Stimulated activated effector memory CD8-positive, alpha-beta T cell treated with anti-CD3 and anti-CD28 coated beads, Interleukin-12 subunit alpha, Interleukin-12 subunit beta, amount 100 ng/mL, for 72 hours (primary cell): ENCODE measurements at regions not wholly inside any gene's neighbourhood (a gene's known extent, or its start where the extent isn't known, plus 50 kb on each side); places are given as distances from the start of the nearest gene placed in this dataset.
A peak's percentile ranks its signal among the peaks of the same experiment; 100 is the strongest.

ENCODE experiments used
- ATAC-seq: fragments of 150-1000 bp; cut with Tn5 transposase; 2 replicates; pipeline ENCODE4 v1.10.0; 2021
- DNase-seq, 2 donors: peaks; one replicate each; pipeline ENCODE4 v3.0.0; 2021 to 2022; ENCODE audit warnings: low spot score in 2 of 2
- H3K27ac Mint-ChIP-seq: one replicate; pipeline ENCODE4 v1.8.0; 2022; ENCODE audit warnings: mild to moderate bottlenecking, mixed read lengths
- H3K36me3 Mint-ChIP-seq: one replicate; pipeline ENCODE4 v1.8.0; 2022; ENCODE audit warnings: mild to moderate bottlenecking, mixed read lengths
- H3K4me1 Mint-ChIP-seq: one replicate; pipeline ENCODE4 v1.8.0; 2022; ENCODE audit warnings: mixed read lengths
- H3K4me3 Mint-ChIP-seq: one replicate; pipeline ENCODE4 v1.8.0; 2022; ENCODE audit warnings: mild to moderate bottlenecking, mixed read lengths
- H3K9me3 Mint-ChIP-seq: one replicate; pipeline ENCODE4 v1.8.0; 2022; ENCODE audit warnings: mixed read lengths

DNA sequence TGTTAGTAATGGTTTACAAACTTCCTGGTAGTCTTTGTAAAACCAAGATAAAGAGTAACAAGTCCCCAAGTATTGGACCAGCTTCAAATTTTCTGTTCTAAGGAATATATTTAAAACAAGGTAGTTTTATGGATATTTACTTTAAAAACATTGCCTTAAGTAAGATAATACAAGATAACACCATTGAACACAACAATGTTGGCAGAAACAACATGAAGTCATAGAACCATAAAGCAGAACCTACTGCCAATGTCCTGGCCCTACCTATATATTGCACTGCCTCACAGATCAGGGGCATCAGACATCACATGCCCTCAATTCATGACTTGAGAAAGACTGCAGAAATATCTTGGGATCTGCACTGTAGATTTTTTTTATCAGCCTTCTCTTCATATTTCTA, 1176.2 kb downstream of the PCDH7 start:
- no peaks in the 10 kb centered on the region for H3K36me3 Mint-ChIP-seq
- H3K27ac Mint-ChIP-seq: no peak overlapping the region
- H3K4me3 Mint-ChIP-seq: no peak overlapping the region
- H3K9me3 Mint-ChIP-seq: peaks cover 12% of the 10 kb centered on the region
- no peaks in the 10 kb centered on the region for H3K4me1 Mint-ChIP-seq
- DNase-seq (no peak), ATAC-seq (no peak)

DNA sequence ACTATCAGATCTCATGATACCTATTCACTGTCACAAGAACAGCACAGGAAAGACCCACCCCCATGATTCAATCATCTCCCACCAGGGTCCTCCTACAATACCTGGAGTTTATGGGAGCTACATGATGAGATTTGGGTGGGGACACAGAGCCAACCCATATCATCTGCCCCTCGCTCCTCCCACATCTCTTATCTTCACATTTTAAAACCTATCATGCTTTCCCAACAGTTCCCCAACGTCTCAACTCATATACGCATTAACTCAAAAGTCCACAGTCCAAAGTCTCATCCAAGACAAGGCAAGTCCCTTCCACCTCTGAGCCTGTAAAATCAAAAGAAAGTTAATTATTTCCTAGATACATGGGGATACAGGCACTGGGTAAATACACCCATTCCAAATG, 1185.2 kb downstream of the PCDH7 start:
- no peak for ATAC-seq
- DNase-seq: no peak
- Mint-ChIP-seq H3K36me3 (no peaks in the 10 kb centered on the region), H3K4me3 (no peak overlapping the region), H3K4me1 (no peaks in the 10 kb centered on the region), H3K27ac (no peak overlapping the region), H3K9me3 (peaks cover 12% of the 10 kb centered on the region)

DNA sequence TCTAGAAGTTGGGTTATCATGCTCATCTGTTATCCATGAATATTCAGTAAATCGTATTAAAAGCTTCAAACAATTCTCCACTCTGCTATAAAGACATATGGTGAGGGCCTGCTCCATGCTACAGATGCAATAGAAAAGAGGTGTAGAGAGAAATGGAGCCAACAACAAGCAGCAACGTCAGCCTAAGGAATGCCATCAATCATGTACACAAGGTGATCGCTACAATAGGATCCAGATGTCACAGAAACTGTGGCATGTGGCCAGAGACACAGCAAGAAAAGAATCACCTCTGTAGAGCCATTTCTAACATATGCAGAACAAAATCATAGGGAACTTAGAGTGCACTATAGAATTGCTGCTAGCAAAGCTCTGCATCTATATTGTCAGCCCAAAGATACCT, 1188.1 kb downstream of the PCDH7 start:
- H3K9me3 Mint-ChIP-seq: peaks cover 11% of the 10 kb centered on the region
- no peaks in the 10 kb centered on the region for H3K4me1 Mint-ChIP-seq
- no peak overlapping the region for H3K27ac Mint-ChIP-seq
- ATAC-seq (no peak), DNase-seq (no peak)
- H3K36me3 Mint-ChIP-seq: no peaks in the 10 kb centered on the region
- no peak overlapping the region for H3K4me3 Mint-ChIP-seq

DNA sequence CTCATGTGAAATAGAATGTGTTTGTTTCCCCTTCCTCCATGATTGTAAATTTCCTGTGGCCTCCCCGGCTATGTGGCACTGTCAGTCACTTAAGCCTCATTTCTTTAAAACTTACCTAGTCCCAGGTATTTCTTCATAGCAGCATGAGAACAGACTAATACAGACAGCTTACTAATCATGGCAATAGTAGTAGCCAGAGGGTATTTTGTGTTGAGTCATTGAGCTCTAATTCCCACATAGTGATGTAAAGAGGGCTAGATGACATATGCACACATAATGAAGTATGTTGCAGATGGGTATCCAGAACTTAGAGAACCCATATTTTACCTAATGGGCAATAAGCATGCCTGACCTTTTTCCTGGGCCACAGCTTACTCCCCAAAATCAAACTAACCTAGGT, 1197.2 kb downstream of the PCDH7 start:
- no peak for ATAC-seq
- H3K27ac Mint-ChIP-seq: no peak overlapping the region
- peaks cover 18% of the 10 kb centered on the region for H3K9me3 Mint-ChIP-seq
- no peak for DNase-seq
- H3K4me1 Mint-ChIP-seq: no peaks in the 10 kb centered on the region
- no peak overlapping the region for H3K4me3 Mint-ChIP-seq
- H3K36me3 Mint-ChIP-seq: no peaks in the 10 kb centered on the region

DNA sequence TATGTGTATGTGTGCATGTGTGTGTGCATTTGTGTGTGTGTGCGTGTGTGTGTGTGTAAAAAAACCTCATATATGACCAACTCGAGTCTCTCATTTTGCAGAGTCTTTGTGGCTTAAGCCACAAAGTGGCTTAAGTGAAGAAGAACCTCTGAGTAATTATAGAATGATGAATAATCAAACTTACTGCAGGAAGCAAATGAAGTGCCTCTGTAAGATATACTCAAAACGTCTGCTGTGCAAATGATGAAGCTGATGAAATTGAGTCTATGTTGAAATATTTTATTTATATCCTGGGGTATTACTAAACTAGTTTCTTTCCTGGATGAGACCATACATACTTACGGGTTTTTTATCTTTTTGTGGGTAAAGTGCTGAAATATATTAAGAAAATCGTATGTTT, 1198.7 kb downstream of the PCDH7 start:
- Mint-ChIP-seq H3K36me3 (no peaks in the 10 kb centered on the region), H3K4me1 (no peaks in the 10 kb centered on the region), H3K27ac (no peak overlapping the region), H3K9me3 (peaks cover 18% of the 10 kb centered on the region), H3K4me3 (no peak overlapping the region)
- ATAC-seq (no peak), DNase-seq (no peak)

DNA sequence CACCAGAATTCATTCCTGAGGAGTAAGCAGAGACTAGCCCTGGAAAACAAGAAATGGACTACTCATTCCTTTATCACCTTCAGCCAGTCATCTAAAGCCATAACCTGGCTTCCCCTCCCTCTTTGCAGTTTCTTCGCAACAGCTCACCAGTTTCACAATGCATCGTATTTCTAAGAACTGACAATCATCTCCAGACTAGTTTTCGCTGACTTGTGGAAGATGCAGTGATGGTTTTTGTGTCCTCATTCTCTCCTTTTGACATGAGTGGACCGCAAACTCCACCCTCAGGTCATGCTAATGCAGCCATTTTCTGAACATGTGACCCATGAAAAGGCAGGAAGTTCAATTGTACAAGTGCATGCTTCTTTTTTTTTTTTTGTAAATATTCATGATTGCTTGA, 1203.5 kb downstream of the PCDH7 start:
- no peak overlapping the region for H3K27ac Mint-ChIP-seq
- H3K36me3 Mint-ChIP-seq: no peaks in the 10 kb centered on the region
- ATAC-seq (peak; percentile 72), DNase-seq (no peak)
- H3K4me3 Mint-ChIP-seq: no peak overlapping the region
- H3K9me3 Mint-ChIP-seq: peaks cover 12% of the 10 kb centered on the region
- no peaks in the 10 kb centered on the region for H3K4me1 Mint-ChIP-seq

DNA sequence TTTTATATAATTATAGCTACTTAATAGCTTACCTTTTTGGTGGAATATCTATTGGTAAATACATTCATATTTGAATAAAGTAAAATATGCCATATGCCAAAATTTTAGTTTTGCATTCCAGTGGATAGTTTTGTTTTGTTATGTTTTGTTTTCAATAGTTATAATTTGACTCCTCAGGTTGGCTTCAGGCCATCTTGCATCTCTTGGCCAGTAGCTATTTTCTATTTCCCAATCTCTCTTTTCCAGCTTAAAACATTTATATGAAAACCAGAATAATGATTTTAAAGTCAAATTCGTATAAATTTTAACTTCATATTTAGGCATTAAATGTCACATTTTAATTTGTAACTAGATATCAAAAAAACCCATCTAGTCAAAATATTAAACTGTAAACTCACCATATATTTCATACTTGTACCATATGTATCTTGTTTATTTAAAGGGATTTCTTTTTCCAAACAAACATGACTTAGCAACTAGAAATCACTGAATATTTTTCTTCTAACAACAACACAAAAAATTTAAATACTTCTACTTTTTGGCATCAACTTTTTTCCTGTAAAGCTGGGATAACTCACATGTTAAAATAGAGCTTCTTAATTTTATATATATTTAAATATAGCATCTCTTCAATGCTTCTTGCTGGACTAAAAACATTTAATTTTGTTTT, 1209.6 kb downstream of the PCDH7 start:
- no peak for ATAC-seq
- Mint-ChIP-seq H3K4me3 (no peak overlapping the region), H3K4me1 (no peaks in the 10 kb centered on the region), H3K36me3 (no peaks in the 10 kb centered on the region), H3K9me3 (peaks cover 5% of the 10 kb centered on the region), H3K27ac (no peak overlapping the region)
- no peak for DNase-seq

DNA sequence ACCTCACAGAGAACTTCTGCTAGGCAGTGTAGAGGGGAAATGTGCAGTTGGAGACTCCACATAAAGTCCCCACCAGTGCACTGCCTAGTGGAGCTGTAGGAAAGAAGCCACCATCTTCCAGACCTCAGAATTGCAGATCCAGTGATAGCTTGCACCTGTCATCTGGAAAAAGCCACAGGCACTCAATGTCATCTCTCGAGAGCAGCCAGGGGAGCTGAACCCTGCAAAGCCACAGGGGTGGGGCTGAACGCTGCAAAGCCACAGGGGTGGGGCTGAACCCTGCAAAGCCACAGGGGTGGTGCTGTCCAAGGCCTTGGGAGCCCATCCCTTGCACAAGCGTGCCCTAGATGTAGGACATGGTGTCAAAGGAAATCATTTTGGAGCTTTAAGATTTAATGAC, 1226.3 kb downstream of the PCDH7 start:
- Mint-ChIP-seq H3K9me3 (peaks cover 7% of the 10 kb centered on the region), H3K27ac (no peak overlapping the region), H3K4me3 (no peak overlapping the region), H3K4me1 (no peaks in the 10 kb centered on the region), H3K36me3 (no peaks in the 10 kb centered on the region)
- DNase-seq: no peak
- no peak for ATAC-seq

DNA sequence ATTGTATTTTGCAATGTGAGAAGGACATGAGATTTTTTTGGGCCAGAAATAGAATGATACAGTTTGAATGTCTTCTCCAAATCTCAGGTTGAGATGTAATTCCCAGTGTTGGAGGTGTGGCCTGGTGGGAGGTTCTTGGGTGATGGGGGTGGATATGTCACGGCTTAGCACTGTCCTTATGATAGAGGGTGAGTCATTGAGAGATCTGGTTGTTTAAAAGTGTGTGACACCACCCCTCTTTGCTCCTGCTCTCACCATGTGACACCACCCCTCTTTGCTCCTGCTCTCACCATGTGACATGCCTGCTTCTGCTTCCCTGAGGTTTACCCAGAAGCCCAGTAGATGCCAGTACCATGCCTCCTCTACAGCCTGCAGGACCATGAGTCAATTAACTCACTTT, 1226.9 kb downstream of the PCDH7 start:
- Mint-ChIP-seq H3K9me3 (peaks cover 7% of the 10 kb centered on the region), H3K4me3 (no peak overlapping the region), H3K36me3 (no peaks in the 10 kb centered on the region), H3K4me1 (no peaks in the 10 kb centered on the region), H3K27ac (no peak overlapping the region)
- DNase-seq: no peak
- no peak for ATAC-seq

DNA sequence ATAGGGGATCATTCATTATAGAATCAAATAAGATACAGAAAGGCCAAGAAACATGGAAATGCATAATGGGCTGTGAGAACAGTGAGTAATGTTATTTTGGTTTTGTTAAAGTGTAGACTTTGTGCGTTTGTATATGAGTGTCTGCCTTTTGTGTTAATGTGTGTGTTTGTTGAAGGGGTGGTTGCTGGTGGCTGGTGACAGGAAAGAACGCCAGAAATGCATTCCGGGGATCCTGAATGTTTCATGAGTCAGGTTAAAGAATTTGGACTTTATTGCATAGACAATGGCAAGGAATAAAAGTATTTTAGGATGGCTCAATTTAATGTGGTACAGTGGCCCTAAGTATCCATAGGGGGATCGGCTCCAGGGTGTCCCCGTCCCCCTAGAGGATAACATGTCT, 1228.9 kb downstream of the PCDH7 start:
- Mint-ChIP-seq H3K4me3 (no peak overlapping the region), H3K4me1 (no peaks in the 10 kb centered on the region), H3K36me3 (no peaks in the 10 kb centered on the region), H3K9me3 (peaks cover 5% of the 10 kb centered on the region), H3K27ac (no peak overlapping the region)
- ATAC-seq (no peak), DNase-seq (no peak)

DNA sequence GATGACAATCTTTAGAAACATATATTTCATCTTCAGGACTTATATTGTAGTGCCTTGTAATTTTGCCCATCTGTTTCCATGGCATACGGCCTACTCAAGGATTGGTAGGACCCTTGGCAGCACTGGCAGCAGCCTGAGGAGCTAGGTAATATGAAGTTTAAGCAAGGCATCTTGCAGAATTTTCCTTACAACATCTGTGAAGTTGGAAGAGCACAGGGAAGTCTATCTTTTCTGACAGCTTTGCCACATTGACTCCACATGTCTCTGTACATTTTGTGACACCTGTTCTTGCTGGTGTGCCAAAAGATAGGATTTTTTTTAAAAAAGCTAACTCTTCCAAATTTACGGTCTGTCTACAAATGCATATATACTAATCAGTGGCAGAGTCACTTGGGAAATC, 1235.2 kb downstream of the PCDH7 start:
- H3K27ac Mint-ChIP-seq: no peak overlapping the region
- peaks cover 18% of the 10 kb centered on the region for H3K9me3 Mint-ChIP-seq
- H3K4me1 Mint-ChIP-seq: no peaks in the 10 kb centered on the region
- no peak overlapping the region for H3K4me3 Mint-ChIP-seq
- DNase-seq (no peak), ATAC-seq (no peak)
- H3K36me3 Mint-ChIP-seq: no peaks in the 10 kb centered on the region

DNA sequence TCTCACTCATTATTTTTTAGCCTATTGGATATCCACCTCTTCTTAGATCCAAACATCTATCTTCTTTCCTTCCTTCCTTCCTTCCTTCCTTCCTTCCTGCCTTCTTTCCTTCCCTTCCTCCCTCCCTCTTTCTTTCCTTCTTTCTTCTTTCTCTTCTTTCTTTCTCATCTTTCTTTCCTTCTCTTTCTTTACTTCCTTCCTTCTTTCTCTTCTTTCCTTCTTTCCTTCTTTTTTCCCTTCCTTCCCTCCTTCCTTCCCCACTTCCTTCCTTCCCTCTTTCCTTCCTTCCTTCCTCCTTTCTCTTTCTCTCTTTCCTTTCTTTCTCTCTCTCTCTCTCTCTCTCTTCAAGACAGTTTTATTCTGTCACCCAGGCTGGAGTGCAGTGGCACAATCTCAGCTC, 1239.8 kb downstream of the PCDH7 start:
- no peak overlapping the region for H3K27ac Mint-ChIP-seq
- no peaks in the 10 kb centered on the region for H3K36me3 Mint-ChIP-seq
- DNase-seq: no peak
- no peak for ATAC-seq
- no peak overlapping the region for H3K4me3 Mint-ChIP-seq
- H3K4me1 Mint-ChIP-seq: no peaks in the 10 kb centered on the region
- peaks cover 25% of the 10 kb centered on the region for H3K9me3 Mint-ChIP-seq

DNA sequence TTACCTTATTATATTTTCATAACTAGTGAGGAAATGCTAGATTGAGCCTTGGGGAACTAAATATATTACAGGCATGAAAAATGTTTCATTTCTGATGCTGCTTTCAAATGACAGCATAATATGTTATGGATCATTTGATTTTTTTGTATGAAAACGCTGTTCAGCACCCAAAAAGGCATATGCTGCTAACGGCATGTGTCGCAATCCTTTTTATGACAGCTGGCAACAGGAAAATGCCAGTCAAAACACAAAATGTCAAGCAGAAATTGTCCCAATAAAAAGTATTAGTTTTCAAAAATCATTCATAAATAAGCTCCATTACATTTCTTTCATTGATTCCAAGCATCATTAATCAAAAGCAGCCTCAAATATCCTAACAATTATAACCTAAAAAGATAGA, 1244.5 kb downstream of the PCDH7 start:
- Mint-ChIP-seq H3K4me3 (no peak overlapping the region), H3K27ac (no peak overlapping the region), H3K36me3 (no peaks in the 10 kb centered on the region), H3K9me3 (peaks cover 18% of the 10 kb centered on the region), H3K4me1 (no peaks in the 10 kb centered on the region)
- no peak for DNase-seq
- no peak for ATAC-seq

DNA sequence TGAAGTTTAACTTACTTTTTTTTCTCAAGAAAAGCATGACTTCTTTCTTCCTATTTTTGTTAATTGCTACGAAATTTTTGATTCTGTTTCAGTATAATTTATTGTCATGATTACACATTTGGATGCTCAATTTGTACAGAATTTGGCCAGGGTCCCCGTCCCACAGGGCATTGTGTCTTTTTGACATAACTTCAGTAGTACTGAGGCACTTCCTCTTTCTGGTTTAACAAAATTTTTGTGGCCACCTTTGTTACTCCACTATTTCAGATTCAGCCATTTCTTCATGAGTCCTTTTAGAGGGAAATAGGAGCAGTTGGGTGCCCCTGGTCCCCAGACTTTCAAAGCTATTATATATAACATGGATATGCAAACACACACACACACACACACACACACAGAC, 1248.7 kb downstream of the PCDH7 start:
- Mint-ChIP-seq H3K4me1 (no peaks in the 10 kb centered on the region), H3K9me3 (peaks cover 8% of the 10 kb centered on the region), H3K36me3 (no peaks in the 10 kb centered on the region), H3K4me3 (no peak overlapping the region), H3K27ac (no peak overlapping the region)
- ATAC-seq (no peak), DNase-seq (no peak)

DNA sequence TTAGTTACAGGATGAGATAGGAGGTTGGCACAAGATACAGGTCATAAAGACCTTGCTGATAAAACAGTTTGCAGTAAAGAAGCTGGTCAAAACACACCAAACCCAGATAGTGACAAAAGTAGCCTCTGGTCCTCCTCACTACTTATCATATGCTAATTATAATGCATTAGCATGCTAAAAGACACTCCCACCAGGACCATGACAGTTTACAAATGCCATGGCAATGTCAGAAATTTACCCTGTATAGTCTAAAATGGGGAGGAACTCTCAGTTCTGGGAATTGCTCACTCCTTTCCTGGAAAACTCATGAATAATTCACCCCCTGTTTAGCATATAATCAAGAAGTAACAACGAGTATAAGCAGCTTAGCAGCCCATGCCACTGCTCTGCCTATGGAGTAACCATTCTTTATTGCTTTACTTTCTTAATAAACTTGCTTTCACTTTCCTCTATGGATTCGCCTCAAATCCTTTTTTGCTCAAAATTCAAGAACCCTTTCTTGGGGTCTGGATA, 1254.4 kb downstream of the PCDH7 start:
- Mint-ChIP-seq H3K27ac (no peak overlapping the region), H3K4me3 (no peak overlapping the region), H3K4me1 (no peaks in the 10 kb centered on the region), H3K36me3 (no peaks in the 10 kb centered on the region), H3K9me3 (peaks cover 16% of the 10 kb centered on the region)
- DNase-seq (no peak), ATAC-seq (no peak)

DNA sequence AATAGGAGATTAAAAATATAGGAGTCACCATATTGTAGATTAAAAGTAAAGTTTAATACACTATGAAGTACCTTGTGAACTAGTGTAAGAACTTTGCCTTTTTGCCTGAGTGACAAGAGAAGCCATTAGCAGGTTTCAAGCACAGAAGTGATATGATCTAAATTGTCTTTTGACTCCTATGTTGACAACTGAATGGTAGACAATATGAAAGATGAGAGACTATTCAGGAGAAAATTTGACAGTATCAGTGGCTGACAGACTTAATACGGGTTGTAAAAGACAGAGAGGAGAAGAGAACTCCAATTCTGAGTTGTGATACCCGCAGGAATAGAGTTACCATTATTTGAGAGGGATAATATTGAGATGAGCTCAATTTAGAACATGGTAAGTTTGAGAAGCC, 1259.8 kb downstream of the PCDH7 start:
- Mint-ChIP-seq H3K4me3 (no peak overlapping the region), H3K36me3 (no peaks in the 10 kb centered on the region), H3K4me1 (no peaks in the 10 kb centered on the region), H3K9me3 (peaks cover 10% of the 10 kb centered on the region), H3K27ac (no peak overlapping the region)
- no peak for DNase-seq
- ATAC-seq: no peak

DNA sequence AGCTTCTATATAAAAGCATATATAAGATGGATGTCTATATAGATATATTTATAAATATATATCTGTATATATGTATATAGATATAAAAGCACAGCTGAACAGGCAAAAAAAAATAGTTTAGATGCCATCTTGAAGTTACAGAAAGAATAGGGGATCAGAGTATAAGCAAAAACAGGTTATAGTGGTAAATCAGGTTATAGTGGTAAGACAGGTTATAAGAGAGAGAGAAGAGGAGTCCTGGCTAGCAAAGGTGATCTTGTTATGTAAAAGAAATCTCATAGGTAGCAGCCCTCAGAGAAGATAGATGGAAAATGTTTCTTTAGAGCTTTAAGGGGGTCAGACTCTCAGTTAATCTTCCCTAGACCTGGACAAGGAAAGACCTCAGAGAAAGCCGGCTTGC, 1263.1 kb downstream of the PCDH7 start:
- H3K9me3 Mint-ChIP-seq: peaks cover 9% of the 10 kb centered on the region
- no peaks in the 10 kb centered on the region for H3K36me3 Mint-ChIP-seq
- H3K4me1 Mint-ChIP-seq: no peaks in the 10 kb centered on the region
- DNase-seq (no peak), ATAC-seq (no peak)
- H3K27ac Mint-ChIP-seq: no peak overlapping the region
- no peak overlapping the region for H3K4me3 Mint-ChIP-seq
